Transverse colon (tissue), 4 donors: ENCODE measurements at regions not wholly inside any gene's neighbourhood (a gene's known extent, or its start where the extent isn't known, plus 50 kb on each side); places are given as distances from the start of the nearest gene placed in this dataset.

Experiments
- DNase-seq: peaks from one replicate; pipeline ENCODE4 v3.0.0-alpha.2; 2019
- H3K27ac ChIP-seq, 4 donors: fragments of 200-600 bp; sonication (generic); 2 replicates each; pipeline ENCODE4 v1.5.1; 2016 to 2018; ENCODE audit warnings: inconsistent platforms in 4 of 4
- H3K27me3 ChIP-seq: fragments of 200-600 bp; sonication (generic); 2 replicates; pipeline ENCODE4 v1.5.1; 2017; ENCODE audit warnings: inconsistent platforms
- H3K36me3 ChIP-seq, 4 donors: fragments of 200-600 bp; sonication (generic); 2 replicates each; pipeline ENCODE4 v1.5.1; 2017 to 2019; ENCODE audit warnings: inconsistent platforms in 4 of 4
- H3K4me1 ChIP-seq, 4 donors: fragments of 200-600 bp; sonication (generic); 2 replicates each; pipeline ENCODE4 v1.5.1; 2017 to 2020; ENCODE audit warnings: inconsistent platforms in 4 of 4
- H3K4me3 ChIP-seq, 4 donors: fragments of 200-600 bp; sonication (generic); 1 replicate in 1 of 4; 2 replicates in 3 of 4; pipeline versions ENCODE4 v1.5.1 to v1.6.1; 2017 to 2019; ENCODE audit warnings: inconsistent platforms in 4 of 4
- H3K9me3 ChIP-seq, 2 donors: fragments of 200-600 bp; sonication (generic); 2 replicates each; pipeline ENCODE4 v1.5.1; 2017 to 2019; ENCODE audit warnings: inconsistent platforms in 2 of 2
- CTCF ChIP-seq, 5 experiments: fragments of 200-600 bp in 3 of 5; fragments of 450-650 bp in 2 of 5; sonication (generic) in 3 of 5; IDR thresholded peaks; 1 replicate in 2 of 5; 2 replicates in 3 of 5; pipeline ENCODE4 v1.5.1; 2016 to 2017; ENCODE audit warnings: antibody characterized with exemption in 5 of 5, inconsistent platforms in 3 of 5, mild to moderate bottlenecking in 2 of 5, moderate library complexity in 1 of 5
- EP300 ChIP-seq: sonication (generic); formaldehyde crosslinking; IDR thresholded peaks from one replicate; pipeline ENCODE4 v1.6.1; 2017; ENCODE audit warnings: antibody characterized with exemption, low read depth
- POLR2A ChIP-seq: fragments of 450-650 bp; IDR thresholded peaks from one replicate; pipeline ENCODE4 v1.6.1; 2016; ENCODE audit warnings: antibody characterized with exemption, mild to moderate bottlenecking, moderate library complexity
- POLR2AphosphoS5 ChIP-seq, 3 donors: sonication (generic); formaldehyde crosslinking; IDR thresholded peaks; one replicate each; pipeline ENCODE4 v1.6.1; 2016; ENCODE audit warnings: antibody characterized with exemption in 3 of 3
- WGBS, 2 donors: methylation state at CpG; one replicate each; pipeline ENCODE4 v1.1.5; 2018; ENCODE audit warnings: low coverage in 1 of 2; 5-methylcytosine and 5-hydroxymethylcytosine counted together
- in situ Hi-C, 4 donors: fragments of 200-750 bp; cut with MboI; loops; one replicate each; pipeline versions ENCODE4 v1.15.0 to v1.15.1; 2017; ENCODE audit warnings: low sequenced_read_pairs in 3 of 4, low pct_ligation_motif_present in 1 of 4, low pct_unique_long_range_greater_than_20kb in 1 of 4
- intact Hi-C: fragments of 100-400 bp; cut with DNase I; formaldehyde crosslinking; loops from one replicate; pipeline ENCODE4 v1.15.1; 2023; ENCODE audit warnings: low total_unique reads

DNA sequence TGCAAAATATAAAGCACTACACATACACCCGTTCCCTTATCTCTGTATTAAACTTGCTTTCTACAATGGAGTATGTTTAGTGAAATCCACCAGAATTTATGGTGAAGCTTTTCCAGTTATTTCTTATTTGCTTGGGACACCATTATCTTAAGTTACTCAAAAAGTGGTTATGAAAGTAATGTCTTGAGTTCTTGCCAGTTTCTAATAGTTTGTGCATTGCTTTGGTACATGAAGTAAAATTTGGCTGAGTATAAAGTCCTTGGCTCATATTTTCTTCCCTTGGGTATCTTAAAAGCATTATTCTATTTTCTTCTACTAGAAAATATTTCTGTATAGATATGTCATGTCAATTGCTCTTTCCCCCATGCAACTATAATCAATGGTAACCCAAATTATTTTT lies 85.2 kb downstream of the POLR1F start:
- Histone ChIP-seq H3K27me3 (no peaks in the 10 kb centered on the region), H3K4me1 (no peaks in the 10 kb centered on the region), H3K36me3 (no peaks in the 10 kb centered on the region), H3K27ac (no peak overlapping the region), H3K9me3 (no peaks in the 10 kb centered on the region), H3K4me3 (no peak overlapping the region)
- no peak for DNase-seq
- in situ Hi-C loops, result no loop called here
- WGBS, 2 donors, result 64 to 73% methylated on average over 1 of the region's 1 CpG
- intact Hi-C loops, result no loop called here
- no peak for TF ChIP-seq CTCF (IDR thresholded peaks at IDR 0.05)
- TF ChIP-seq EP300, result no peak
- TF ChIP-seq POLR2A, result no peak
- TF ChIP-seq POLR2AphosphoS5 (IDR thresholded peaks at IDR 0.05), result no peak

DNA sequence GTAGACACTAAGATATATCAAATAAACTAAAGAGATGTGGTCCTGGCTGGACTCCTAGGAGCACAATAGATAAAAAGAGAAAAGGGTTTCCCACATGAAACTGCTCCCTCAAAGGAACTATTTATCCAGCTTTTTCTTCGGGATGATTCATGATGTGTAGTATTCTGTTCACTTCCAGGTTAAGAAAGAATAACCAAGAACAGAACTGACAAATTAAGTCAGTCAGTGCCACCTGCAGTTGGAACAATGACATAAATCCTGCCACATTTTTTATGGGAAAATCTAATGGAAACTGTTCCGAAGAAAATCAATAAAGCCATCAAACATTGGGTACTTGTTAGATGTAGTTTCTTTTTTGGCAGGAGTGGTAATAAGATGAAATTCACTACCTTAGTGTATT lies 87.1 kb downstream of the POLR1F start:
- in situ Hi-C loops, result no loop called here
- H3K4me1 ChIP-seq, result no peaks in the 10 kb centered on the region
- no peaks in the 10 kb centered on the region for H3K9me3 ChIP-seq
- no peak overlapping the region for H3K27ac ChIP-seq
- TF ChIP-seq POLR2AphosphoS5 (IDR thresholded peaks at IDR 0.05), result no peak
- TF ChIP-seq CTCF (IDR thresholded peaks at IDR 0.05), result no peak
- TF ChIP-seq EP300, result no peak
- no peak for TF ChIP-seq POLR2A
- DNase-seq, result no peak
- WGBS, 2 donors, result 69 to 85% methylated on average over 2 of the region's 2 CpGs
- intact Hi-C loops, result no loop called here
- H3K36me3 ChIP-seq, result no peaks in the 10 kb centered on the region
- no peak overlapping the region for H3K4me3 ChIP-seq
- H3K27me3 ChIP-seq, result no peaks in the 10 kb centered on the region

- H3K27ac ChIP-seq, result no peak overlapping the region
- WGBS, 2 donors, result 47 to 48% methylated on average over 2 of the region's 2 CpGs
- no peak for DNase-seq
- TF ChIP-seq POLR2AphosphoS5 (IDR thresholded peaks at IDR 0.05) (no peak), POLR2A (no peak), CTCF (IDR thresholded peaks at IDR 0.05) (no peak), EP300 (no peak)
- intact Hi-C loops (no loop called here), in situ Hi-C loops (no loop called here)
- no peaks in the 10 kb centered on the region for H3K27me3 ChIP-seq
- no peaks in the 10 kb centered on the region for H3K9me3 ChIP-seq
- H3K4me3 ChIP-seq, result no peak overlapping the region
- H3K36me3 ChIP-seq, result no peaks in the 10 kb centered on the region
- no peaks in the 10 kb centered on the region for H3K4me1 ChIP-seq
These were observed 88.4 kb downstream of the POLR1F start for GRCh38 chr7:19620470-19620869.

GRCh38 chr7:19619122-19619521 lies 89.7 kb downstream of the POLR1F start:
- no peak overlapping the region for H3K4me3 ChIP-seq
- no peaks in the 10 kb centered on the region for H3K36me3 ChIP-seq
- no peaks in the 10 kb centered on the region for H3K27me3 ChIP-seq
- no peak for TF ChIP-seq CTCF (IDR thresholded peaks at IDR 0.05)
- TF ChIP-seq POLR2AphosphoS5 (IDR thresholded peaks at IDR 0.05), result no peak
- no peak for TF ChIP-seq POLR2A
- WGBS, 2 donors, result 50 to 56% methylated on average over 1 of the region's 1 CpG
- intact Hi-C loops, result no loop called here
- in situ Hi-C loops, result no loop called here
- no peaks in the 10 kb centered on the region for H3K4me1 ChIP-seq
- no peaks in the 10 kb centered on the region for H3K9me3 ChIP-seq
- no peak for DNase-seq
- no peak overlapping the region for H3K27ac ChIP-seq
